Mesothelial cell of epicardium (in vitro differentiated cells): ENCODE measurements at regions not wholly inside any gene's neighbourhood (a gene's known extent, or its start where the extent isn't known, plus 50 kb on each side); places are given as distances from the start of the nearest gene placed in this dataset.
"Not testable (repeated sequence)": the region's sequence is repeated elsewhere in the genome, so short reads cannot be mapped to it uniquely, and the experiment has no call there.

Experiments used
- DNase-seq, 2 experiments: peaks; one replicate each; pipeline ENCODE4 v3.0.0; 2021; ENCODE audit warnings: low spot score in 2 of 2; ENCODE audit not compliant: unreplicated experiment in 2 of 2
- H3K27ac Mint-ChIP-seq: 2 replicates; pipeline ENCODE4 v1.8.0; 2021; ENCODE audit warnings: mixed read lengths
- H3K27me3 Mint-ChIP-seq: 2 replicates; pipeline ENCODE4 v1.8.0; 2021; ENCODE audit warnings: low read depth, mixed read lengths
- H3K36me3 Mint-ChIP-seq: 2 replicates; pipeline ENCODE4 v1.8.0; 2021; ENCODE audit warnings: mixed read lengths
- H3K4me1 Mint-ChIP-seq: 2 replicates; pipeline ENCODE4 v1.8.0; 2021; ENCODE audit warnings: mixed read lengths
- H3K4me3 Mint-ChIP-seq: 2 replicates; pipeline ENCODE4 v1.8.0; 2021; ENCODE audit warnings: mild to moderate bottlenecking, moderate library complexity, mixed read lengths
- H3K9me3 Mint-ChIP-seq: 2 replicates; pipeline ENCODE4 v1.8.0; 2021; ENCODE audit warnings: mixed read lengths
- CTCF ChIP-seq: fragments of 200-600 bp; sonication (generic); IDR thresholded peaks from one replicate; pipeline ENCODE4 v1.5.0; 2021; ENCODE audit warnings: antibody characterized with exemption; ENCODE audit not compliant: unreplicated experiment

GRCh38 chr4:28444886-28445496 lies 1584.3 kb downstream of the STIM2 start:
- TF ChIP-seq CTCF: no peak
- Mint-ChIP-seq H3K4me1 (peaks cover 9% of the 10 kb centered on the region), H3K36me3 (no peaks in the 10 kb centered on the region), H3K9me3 (no peaks in the 10 kb centered on the region), H3K27ac (no peak overlapping the region), H3K27me3 (no peaks in the 10 kb centered on the region), H3K4me3 (no peak overlapping the region)
- DNase-seq: no peak

- Mint-ChIP-seq H3K27ac (no peak overlapping the region), H3K9me3 (peaks cover 3% of the 10 kb centered on the region), H3K36me3 (no peaks in the 10 kb centered on the region), H3K4me3 (no peak overlapping the region), H3K4me1 (peaks cover 1% of the 10 kb centered on the region), H3K27me3 (no peaks in the 10 kb centered on the region)
- no peak for TF ChIP-seq CTCF
- DNase-seq: no peak
Observed at GRCh38 chr4:28449085-28449484, 1588.4 kb downstream of the STIM2 start.

GRCh38 chr4:28451346-28451745 lies 1590.7 kb downstream of the STIM2 start:
- Mint-ChIP-seq H3K4me1 (no peaks in the 10 kb centered on the region), H3K36me3 (peaks cover 2% of the 10 kb centered on the region), H3K27ac (no peak overlapping the region), H3K27me3 (no peaks in the 10 kb centered on the region), H3K4me3 (no peak overlapping the region), H3K9me3 (peaks cover 20% of the 10 kb centered on the region)
- no peak for TF ChIP-seq CTCF
- DNase-seq: no peak

- Mint-ChIP-seq H3K4me1 (peaks cover 6% of the 10 kb centered on the region), H3K27me3 (no peaks in the 10 kb centered on the region), H3K36me3 (no peaks in the 10 kb centered on the region), H3K9me3 (no peaks in the 10 kb centered on the region), H3K4me3 (no peak overlapping the region), H3K27ac (no peak overlapping the region)
- no peak for DNase-seq
- no peak for TF ChIP-seq CTCF
Observed at GRCh38 chr4:28462766-28463700, 1602.4 kb downstream of the STIM2 start.

GRCh38 chr4:28464823-28465222 lies 1604.2 kb downstream of the STIM2 start:
- no peak for TF ChIP-seq CTCF
- Mint-ChIP-seq H3K27me3 (no peaks in the 10 kb centered on the region), H3K27ac (no peak overlapping the region), H3K36me3 (no peaks in the 10 kb centered on the region), H3K4me3 (no peak overlapping the region), H3K4me1 (peaks cover 6% of the 10 kb centered on the region), H3K9me3 (no peaks in the 10 kb centered on the region)
- DNase-seq: no peak

GRCh38 chr4:28466886-28467285 lies 1606.2 kb downstream of the STIM2 start:
- not testable (repeated sequence) for H3K4me3 Mint-ChIP-seq, H3K36me3 Mint-ChIP-seq, H3K9me3 Mint-ChIP-seq, DNase-seq, H3K27me3 Mint-ChIP-seq, H3K27ac Mint-ChIP-seq, H3K4me1 Mint-ChIP-seq
